ENCODE measurements at regions not wholly inside any gene's neighbourhood (a gene's known extent, or its start where the extent isn't known, plus 50 kb on each side); places are given as distances from the start of the nearest gene placed in this dataset.

GRCh38 chr12:83758888-83759631 is 1072.4 kb downstream of the TMTC2 start:
- no peak overlapping the region for H3K4me3 ChIP-seq (ENCODE audit: low read depth in 1 of 3, low read length in 3 of 3)
- no peak for DNase-seq (ENCODE audit: low spot score)
- H3K36me3 ChIP-seq (ENCODE audit: control insufficient read depth in 4 of 4, insufficient read depth in 3 of 4, low read depth in 1 of 4, low read length in 3 of 4) = no peaks in the 10 kb centered on the region
- no peak overlapping the region for H3K27ac ChIP-seq (ENCODE audit: low read depth in 1 of 2, low read length in 2 of 2)
- no peaks in the 10 kb centered on the region for H3K4me1 ChIP-seq (ENCODE audit: control insufficient read depth in 4 of 4, insufficient read depth in 4 of 4, low read length in 3 of 4)
- TF ChIP-seq NR2F2 (IDR thresholded peaks at IDR 0.05) (no peak), HNF4A (conservative IDR thresholded peaks at IDR 0.05) (no peak), ATF3 (IDR thresholded peaks at IDR 0.05) (no peak), RXRA (IDR thresholded peaks at IDR 0.05) (no peak), ZBTB33 (IDR thresholded peaks at IDR 0.05) (no peak), FOXA2 (IDR thresholded peaks at IDR 0.05) (no peak), MAX (IDR thresholded peaks at IDR 0.05) (no peak)
- no peak overlapping the region for H3K9ac ChIP-seq (ENCODE audit: low read depth in 1 of 2, low read length in 2 of 2)
- H3K27me3 ChIP-seq (ENCODE audit: control insufficient read depth in 4 of 4, insufficient read depth in 4 of 4, low read length in 3 of 4) = no peaks in the 10 kb centered on the region
- no peaks in the 10 kb centered on the region for H3K9me3 ChIP-seq (ENCODE audit: control insufficient read depth in 4 of 4, low read length in 3 of 4)
- WGBS = 48% methylated on average over 5 of the region's 5 CpGs

GRCh38 chr12:83753904-83754303 is 1067.2 kb downstream of the TMTC2 start:
- no peak for DNase-seq (ENCODE audit: low spot score)

More at GRCh38 chr12:83753904-83754303, 1067.2 kb downstream of the TMTC2 start:
- H3K27me3 ChIP-seq (ENCODE audit: control insufficient read depth in 4 of 4, insufficient read depth in 4 of 4, low read length in 3 of 4) = no peaks in the 10 kb centered on the region
- no peak overlapping the region for H3K4me3 ChIP-seq (ENCODE audit: low read depth in 1 of 3, low read length in 3 of 3)
- TF ChIP-seq NR2F2 (IDR thresholded peaks at IDR 0.05) (no peak), HNF4A (conservative IDR thresholded peaks at IDR 0.05) (no peak), REST (IDR thresholded peaks at IDR 0.05) (no peak), HNF4G (IDR thresholded peaks at IDR 0.05) (no peak), CTCF (IDR thresholded peaks at IDR 0.05; ENCODE audit: low read depth, low read length, missing input control) (no peak), TAF1 (conservative IDR thresholded peaks at IDR 0.05) (no peak), RXRA (IDR thresholded peaks at IDR 0.05) (no peak), JUND (IDR thresholded peaks at IDR 0.05) (no peak), ZBTB33 (IDR thresholded peaks at IDR 0.05) (no peak), FOXA2 (IDR thresholded peaks at IDR 0.05) (no peak), EGR1 (IDR thresholded peaks at IDR 0.05; ENCODE audit: low read depth in 2 of 2) (no peak), YY1 (IDR thresholded peaks at IDR 0.05) (no peak), SP1 (IDR thresholded peaks at IDR 0.05) (no peak)
- H3K27ac ChIP-seq (ENCODE audit: low read depth in 1 of 2, low read length in 2 of 2) = no peak overlapping the region
- no peaks in the 10 kb centered on the region for H3K4me1 ChIP-seq (ENCODE audit: control insufficient read depth in 4 of 4, insufficient read depth in 4 of 4, low read length in 3 of 4)
- H3K9ac ChIP-seq (ENCODE audit: low read depth in 1 of 2, low read length in 2 of 2) = no peak overlapping the region
- no peaks in the 10 kb centered on the region for H3K9me3 ChIP-seq (ENCODE audit: control insufficient read depth in 4 of 4, low read length in 3 of 4)
- 81% methylated on average over 1 of the region's 1 CpG for WGBS
- H3K36me3 ChIP-seq (ENCODE audit: control insufficient read depth in 4 of 4, insufficient read depth in 3 of 4, low read depth in 1 of 4, low read length in 3 of 4) = no peaks in the 10 kb centered on the region
